GM12872 (cell line): ENCODE measurements at regions not wholly inside any gene's neighbourhood (a gene's known extent, or its start where the extent isn't known, plus 50 kb on each side); places are given as distances from the start of the nearest gene placed in this dataset.

ENCODE experiments used
- CTCF ChIP-seq: IDR thresholded peaks from 3 replicates; pipeline ENCODE4 v1.5.1; 2011; ENCODE audit warnings: low read depth, mild to moderate bottlenecking, low read length, moderate library complexity; ENCODE audit not compliant: insufficient read depth

- TF ChIP-seq CTCF: no peak
These were observed 332.1 kb downstream of the UTRN start for GRCh38 chr6:144617191-144617590.

- TF ChIP-seq CTCF: no peak
These were observed 332.6 kb downstream of the UTRN start for GRCh38 chr6:144617708-144618107.

GRCh38 chr6:144619966-144620365 is 334.8 kb downstream of the UTRN start:
- no peak for TF ChIP-seq CTCF

GRCh38 chr6:144621332-144621731 is 336.2 kb downstream of the UTRN start:
- TF ChIP-seq CTCF: no peak

- TF ChIP-seq CTCF: no peak
These were observed 339.1 kb downstream of the UTRN start for GRCh38 chr6:144624246-144624645.

- TF ChIP-seq CTCF: no peak
These were observed 339.6 kb downstream of the UTRN start for GRCh38 chr6:144624716-144625115.

GRCh38 chr6:144630857-144631256 is 345.7 kb downstream of the UTRN start:
- no peak for TF ChIP-seq CTCF

GRCh38 chr6:144632266-144632665 is 347.1 kb downstream of the UTRN start:
- TF ChIP-seq CTCF: no peak
